AG09319 (cell line): ENCODE measurements at regions not wholly inside any gene's neighbourhood (a gene's known extent, or its start where the extent isn't known, plus 50 kb on each side); places are given as distances from the start of the nearest gene placed in this dataset.

Experiments used
- DNase-seq: peaks from one replicate; pipeline ENCODE4 v3.0.0-alpha.2; 2010; ENCODE audit warnings: low read depth; ENCODE audit errors: extremely low read depth
- TF ChIP-seq, protein P1 (sequence below): IDR thresholded peaks from 2 replicates; pipeline ENCODE4 v1.5.1; 2011; ENCODE audit warnings: low read depth, mild to moderate bottlenecking, inconsistent platforms, low read length, moderate library complexity

GRCh38 chr1:199727682-199728081 lies 299.8 kb upstream of the NR5A2 start:
- no peak for DNase-seq
- TF ChIP-seq, protein P1, sequence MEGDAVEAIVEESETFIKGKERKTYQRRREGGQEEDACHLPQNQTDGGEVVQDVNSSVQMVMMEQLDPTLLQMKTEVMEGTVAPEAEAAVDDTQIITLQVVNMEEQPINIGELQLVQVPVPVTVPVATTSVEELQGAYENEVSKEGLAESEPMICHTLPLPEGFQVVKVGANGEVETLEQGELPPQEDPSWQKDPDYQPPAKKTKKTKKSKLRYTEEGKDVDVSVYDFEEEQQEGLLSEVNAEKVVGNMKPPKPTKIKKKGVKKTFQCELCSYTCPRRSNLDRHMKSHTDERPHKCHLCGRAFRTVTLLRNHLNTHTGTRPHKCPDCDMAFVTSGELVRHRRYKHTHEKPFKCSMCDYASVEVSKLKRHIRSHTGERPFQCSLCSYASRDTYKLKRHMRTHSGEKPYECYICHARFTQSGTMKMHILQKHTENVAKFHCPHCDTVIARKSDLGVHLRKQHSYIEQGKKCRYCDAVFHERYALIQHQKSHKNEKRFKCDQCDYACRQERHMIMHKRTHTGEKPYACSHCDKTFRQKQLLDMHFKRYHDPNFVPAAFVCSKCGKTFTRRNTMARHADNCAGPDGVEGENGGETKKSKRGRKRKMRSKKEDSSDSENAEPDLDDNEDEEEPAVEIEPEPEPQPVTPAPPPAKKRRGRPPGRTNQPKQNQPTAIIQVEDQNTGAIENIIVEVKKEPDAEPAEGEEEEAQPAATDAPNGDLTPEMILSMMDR: no peak

GRCh38 chr1:199728345-199728744 lies 299.2 kb upstream of the NR5A2 start:
- TF ChIP-seq, protein P1: no peak
- no peak for DNase-seq

DNA sequence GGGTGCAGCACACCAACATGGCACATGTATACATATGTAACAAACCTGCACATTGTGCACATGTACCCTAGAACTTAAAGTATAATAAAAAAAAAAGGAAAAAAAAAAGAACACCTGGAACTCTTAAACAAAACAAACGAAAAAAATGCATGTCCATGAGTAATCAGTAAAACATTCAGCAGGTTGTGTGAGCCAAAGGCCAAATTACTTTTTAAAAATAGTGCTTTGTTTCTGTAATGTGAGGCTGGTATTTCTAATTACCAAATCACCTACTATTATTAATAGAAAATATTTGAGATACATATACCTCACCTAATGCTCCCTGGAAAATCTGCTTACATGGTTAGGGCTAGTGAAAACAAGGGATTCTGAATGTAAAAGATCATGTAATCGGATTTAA lies 294.4 kb upstream of the NR5A2 start:
- DNase-seq: no peak
- TF ChIP-seq, protein P1: no peak

GRCh38 chr1:199734186-199734585 lies 293.3 kb upstream of the NR5A2 start:
- TF ChIP-seq, protein P1: no peak
- no peak for DNase-seq

- TF ChIP-seq, protein P1: no peak
- DNase-seq: no peak
Measured at GRCh38 chr1:199735660-199736059, 291.9 kb upstream of the NR5A2 start.

DNA sequence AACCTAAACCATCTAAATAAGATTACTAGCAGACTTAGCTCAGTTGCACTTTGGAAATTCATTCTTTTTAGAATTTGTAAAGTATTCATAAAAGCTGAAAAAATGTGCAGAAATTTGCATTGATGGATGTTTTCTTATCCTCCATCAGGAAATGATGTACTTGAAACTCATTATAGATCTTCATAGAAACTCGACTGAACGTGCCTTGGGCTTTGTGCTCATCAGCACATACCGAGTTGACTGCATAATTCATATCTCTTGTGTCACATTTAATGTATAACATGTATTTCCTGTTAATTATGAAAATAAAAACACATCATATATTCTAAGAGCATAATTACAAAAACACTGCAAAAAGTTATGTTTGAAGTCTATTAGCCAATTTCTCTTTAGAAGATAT lies 290.9 kb upstream of the NR5A2 start:
- no peak for DNase-seq
- TF ChIP-seq, protein P1: no peak

DNA sequence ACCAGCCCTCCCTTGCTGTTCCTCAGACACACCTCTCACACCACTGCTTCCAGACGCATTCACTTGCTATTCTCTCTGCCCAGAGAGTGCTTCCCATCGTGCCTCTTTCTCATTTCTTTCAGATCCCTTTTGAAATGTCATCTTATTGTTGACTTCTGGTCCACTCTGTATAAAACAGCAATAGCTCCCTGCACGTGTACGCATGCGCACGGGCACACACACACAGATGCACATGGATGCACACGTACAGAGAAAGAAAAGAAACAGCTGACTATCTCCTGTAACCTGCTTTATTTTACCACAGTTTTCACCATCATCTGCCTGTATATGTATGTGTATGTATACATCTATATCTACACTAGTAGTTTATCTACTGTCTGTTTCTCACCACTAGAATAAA lies 285.9 kb upstream of the NR5A2 start:
- DNase-seq: no peak
- TF ChIP-seq, protein P1: no peak
